Colonic mucosa (tissue), 4 donors: ENCODE measurements at regions not wholly inside any gene's neighbourhood (a gene's known extent, or its start where the extent isn't known, plus 50 kb on each side); places are given as distances from the start of the nearest gene placed in this dataset.

Source experiments
- DNase-seq: peaks from one replicate; pipeline ENCODE4 v3.0.0-alpha.2; 2020
- H3K27ac ChIP-seq: fragments of 200-600 bp; one replicate; pipeline ENCODE4 v1.8.0; 2021
- H3K27me3 ChIP-seq: fragments of 200-600 bp; one replicate; pipeline ENCODE4 v1.8.0; 2021
- H3K36me3 ChIP-seq: fragments of 200-600 bp; one replicate; pipeline ENCODE4 v1.8.0; 2021
- H3K4me1 ChIP-seq: fragments of 200-600 bp; one replicate; pipeline ENCODE4 v1.8.0; 2021; ENCODE audit warnings: mild to moderate bottlenecking
- H3K4me3 ChIP-seq: fragments of 200-600 bp; one replicate; pipeline ENCODE4 v1.8.0; 2021
- H3K9ac ChIP-seq, 2 donors: one replicate each; pipeline ENCODE4 v1.7.0; 2013; ENCODE audit warnings: control low read depth in 2 of 2, low read depth in 2 of 2, low read length in 2 of 2
- H3K9me3 ChIP-seq: fragments of 200-600 bp; one replicate; pipeline ENCODE4 v1.8.0; 2021
- CTCF ChIP-seq: fragments of 200-600 bp; IDR thresholded peaks from one replicate; pipeline ENCODE4 v1.8.0; 2022; ENCODE audit warnings: antibody characterized with exemption, mild to moderate bottlenecking
- intact Hi-C: fragments of 100-400 bp; cut with DNase I; formaldehyde crosslinking; loops from one replicate; pipeline ENCODE4 v1.14.1; 2022
- donor health status: healthy.
- donor health status: DM: no; HTN: no; CAD: no.
- donor health status: DM: no; HTN: no; CAD: no.

GRCh38 chr20:52564594-52564993 is 373.0 kb upstream of the ZFP64 start:
- H3K36me3 ChIP-seq, result no peaks in the 10 kb centered on the region
- H3K9me3 ChIP-seq, result no peaks in the 10 kb centered on the region
- H3K27ac ChIP-seq, result no peak overlapping the region
- DNase-seq, result no peak
- intact Hi-C loops, result no loop called here
- H3K27me3 ChIP-seq, result no peaks in the 10 kb centered on the region
- no peak overlapping the region for H3K4me3 ChIP-seq
- TF ChIP-seq CTCF, result no peak
- no peaks in the 10 kb centered on the region for H3K4me1 ChIP-seq
- H3K9ac ChIP-seq, result no peak overlapping the region

- Histone ChIP-seq H3K9ac (no peak overlapping the region), H3K9me3 (no peaks in the 10 kb centered on the region), H3K4me1 (no peaks in the 10 kb centered on the region), H3K27me3 (no peaks in the 10 kb centered on the region), H3K4me3 (no peak overlapping the region), H3K27ac (no peak overlapping the region), H3K36me3 (no peaks in the 10 kb centered on the region)
- TF ChIP-seq CTCF, result no peak
- intact Hi-C loops, result no loop called here
- DNase-seq, result no peak
Measured at GRCh38 chr20:52552181-52552872, 360.7 kb upstream of the ZFP64 start.

GRCh38 chr20:52542131-52542530 is 350.6 kb upstream of the ZFP64 start:
- Histone ChIP-seq H3K9me3 (no peaks in the 10 kb centered on the region), H3K36me3 (no peaks in the 10 kb centered on the region), H3K9ac (no peak overlapping the region), H3K4me3 (no peak overlapping the region), H3K4me1 (no peaks in the 10 kb centered on the region), H3K27ac (no peak overlapping the region), H3K27me3 (no peaks in the 10 kb centered on the region)
- intact Hi-C loops, result no loop called here
- no peak for TF ChIP-seq CTCF
- no peak for DNase-seq

- no peak for TF ChIP-seq CTCF
- H3K4me1 ChIP-seq, result no peaks in the 10 kb centered on the region
- H3K4me3 ChIP-seq, result no peak overlapping the region
- no peaks in the 10 kb centered on the region for H3K27me3 ChIP-seq
- no peak overlapping the region for H3K27ac ChIP-seq
- peak; percentile 58 for DNase-seq
- intact Hi-C loops, result no loop called here
- H3K9me3 ChIP-seq, result no peaks in the 10 kb centered on the region
- no peaks in the 10 kb centered on the region for H3K36me3 ChIP-seq
- H3K9ac ChIP-seq, result no peak overlapping the region
Measured at GRCh38 chr20:52540509-52540908, 348.9 kb upstream of the ZFP64 start.

GRCh38 chr20:52539891-52540290 is 348.3 kb upstream of the ZFP64 start:
- Histone ChIP-seq H3K4me3 (no peak overlapping the region), H3K9ac (no peak overlapping the region), H3K4me1 (no peaks in the 10 kb centered on the region), H3K36me3 (no peaks in the 10 kb centered on the region), H3K9me3 (no peaks in the 10 kb centered on the region), H3K27me3 (no peaks in the 10 kb centered on the region), H3K27ac (no peak overlapping the region)
- DNase-seq, result peak; percentile 64
- intact Hi-C loops, result no loop called here
- no peak for TF ChIP-seq CTCF
